SK-N-MC (cell line): ENCODE measurements at regions not wholly inside any gene's neighbourhood (a gene's known extent, or its start where the extent isn't known, plus 50 kb on each side); places are given as distances from the start of the nearest gene placed in this dataset.

Experiments used
- EZH2 ChIP-seq: fragments of 200-600 bp; sonication (generic); IDR thresholded peaks from one replicate; pipeline ENCODE4 v1.6.1; 2017; ENCODE audit warnings: antibody characterized with exemption
- POLR2AphosphoS5 ChIP-seq: IDR thresholded peaks from 2 replicates; pipeline ENCODE4 v1.6.1; 2012; ENCODE audit warnings: mild to moderate bottlenecking, low read depth, low read length, borderline replicate concordance

DNA sequence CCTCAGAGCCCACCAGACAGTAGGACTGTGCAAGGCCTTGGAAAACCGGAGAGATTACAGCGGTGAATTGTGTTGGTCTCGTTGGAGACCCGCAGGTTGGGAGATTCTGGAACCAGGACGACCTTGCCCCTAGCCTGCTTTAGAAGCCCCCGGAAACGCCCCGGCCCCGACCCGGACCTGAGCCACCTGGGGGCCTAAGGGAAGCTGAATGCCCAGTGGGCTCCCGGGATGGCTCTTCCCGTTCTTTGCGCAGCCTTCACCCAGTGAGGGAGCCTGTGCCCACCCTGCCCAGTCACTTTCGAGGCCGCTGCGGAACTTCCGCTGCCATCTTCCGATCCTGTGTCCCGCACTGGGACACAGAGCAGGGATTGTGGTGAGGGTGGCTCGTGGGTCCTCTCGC is 254.4 kb downstream of the FAM72C start:
- no peak for TF ChIP-seq POLR2AphosphoS5
- TF ChIP-seq EZH2, result no peak
